Osteocyte (in vitro differentiated cells): ENCODE measurements at regions not wholly inside any gene's neighbourhood (a gene's known extent, or its start where the extent isn't known, plus 50 kb on each side); places are given as distances from the start of the nearest gene placed in this dataset.

Source experiments
- DNase-seq: peaks from one replicate; pipeline ENCODE4 v3.0.0; 2021; ENCODE audit warnings: mixed read lengths; ENCODE audit not compliant: unreplicated experiment; ENCODE audit errors: extremely low spot score
- H3K27ac Mint-ChIP-seq: one replicate; pipeline ENCODE4 v1.8.0; 2021; ENCODE audit warnings: mild to moderate bottlenecking, mixed read lengths; ENCODE audit not compliant: unreplicated experiment
- H3K27me3 Mint-ChIP-seq: one replicate; pipeline ENCODE4 v1.8.0; 2021; ENCODE audit warnings: mixed read lengths; ENCODE audit not compliant: unreplicated experiment
- H3K36me3 Mint-ChIP-seq: one replicate; pipeline ENCODE4 v1.8.0; 2021; ENCODE audit warnings: mixed read lengths; ENCODE audit not compliant: unreplicated experiment
- H3K4me1 Mint-ChIP-seq: one replicate; pipeline ENCODE4 v1.8.0; 2021; ENCODE audit warnings: mixed read lengths; ENCODE audit not compliant: unreplicated experiment
- H3K4me3 Mint-ChIP-seq: one replicate; pipeline ENCODE4 v1.8.0; 2021; ENCODE audit warnings: mild to moderate bottlenecking, moderate library complexity, mixed read lengths; ENCODE audit not compliant: unreplicated experiment
- H3K9me3 Mint-ChIP-seq: one replicate; pipeline ENCODE4 v1.8.0; 2021; ENCODE audit warnings: mixed read lengths; ENCODE audit not compliant: unreplicated experiment
- TF ChIP-seq, protein P1 (sequence below): fragments of 200-600 bp; sonication (generic); IDR thresholded peaks from 2 replicates; pipeline ENCODE4 v1.5.0; 2021; ENCODE audit warnings: antibody characterized with exemption, mild to moderate bottlenecking, moderate library complexity

DNA sequence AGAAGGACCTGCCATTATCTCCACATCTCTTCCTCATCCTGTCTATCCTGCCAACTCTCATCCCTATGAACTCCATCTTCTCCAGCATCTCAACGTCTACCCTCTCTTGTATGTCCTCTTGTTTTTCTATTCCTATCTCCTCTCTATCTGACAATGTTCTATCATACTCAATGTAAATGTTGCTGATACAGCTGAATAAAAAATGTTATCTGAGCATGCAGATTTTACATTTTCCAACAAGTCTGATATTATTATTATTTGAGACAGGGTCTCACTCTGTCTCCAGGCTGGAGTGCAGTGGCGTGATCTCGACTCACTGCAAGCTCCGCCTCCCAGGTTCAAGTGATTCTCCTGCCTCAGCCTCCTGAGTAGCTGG, 56.0 kb upstream of the RAI14 start:
- no peak overlapping the region for H3K27ac Mint-ChIP-seq
- peaks cover 20% of the 10 kb centered on the region for H3K4me1 Mint-ChIP-seq
- TF ChIP-seq, protein P1, sequence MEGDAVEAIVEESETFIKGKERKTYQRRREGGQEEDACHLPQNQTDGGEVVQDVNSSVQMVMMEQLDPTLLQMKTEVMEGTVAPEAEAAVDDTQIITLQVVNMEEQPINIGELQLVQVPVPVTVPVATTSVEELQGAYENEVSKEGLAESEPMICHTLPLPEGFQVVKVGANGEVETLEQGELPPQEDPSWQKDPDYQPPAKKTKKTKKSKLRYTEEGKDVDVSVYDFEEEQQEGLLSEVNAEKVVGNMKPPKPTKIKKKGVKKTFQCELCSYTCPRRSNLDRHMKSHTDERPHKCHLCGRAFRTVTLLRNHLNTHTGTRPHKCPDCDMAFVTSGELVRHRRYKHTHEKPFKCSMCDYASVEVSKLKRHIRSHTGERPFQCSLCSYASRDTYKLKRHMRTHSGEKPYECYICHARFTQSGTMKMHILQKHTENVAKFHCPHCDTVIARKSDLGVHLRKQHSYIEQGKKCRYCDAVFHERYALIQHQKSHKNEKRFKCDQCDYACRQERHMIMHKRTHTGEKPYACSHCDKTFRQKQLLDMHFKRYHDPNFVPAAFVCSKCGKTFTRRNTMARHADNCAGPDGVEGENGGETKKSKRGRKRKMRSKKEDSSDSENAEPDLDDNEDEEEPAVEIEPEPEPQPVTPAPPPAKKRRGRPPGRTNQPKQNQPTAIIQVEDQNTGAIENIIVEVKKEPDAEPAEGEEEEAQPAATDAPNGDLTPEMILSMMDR: no peak
- no peaks in the 10 kb centered on the region for H3K36me3 Mint-ChIP-seq
- H3K9me3 Mint-ChIP-seq: no peaks in the 10 kb centered on the region
- H3K27me3 Mint-ChIP-seq: no peaks in the 10 kb centered on the region
- no peak for DNase-seq
- H3K4me3 Mint-ChIP-seq: no peak overlapping the region

DNA sequence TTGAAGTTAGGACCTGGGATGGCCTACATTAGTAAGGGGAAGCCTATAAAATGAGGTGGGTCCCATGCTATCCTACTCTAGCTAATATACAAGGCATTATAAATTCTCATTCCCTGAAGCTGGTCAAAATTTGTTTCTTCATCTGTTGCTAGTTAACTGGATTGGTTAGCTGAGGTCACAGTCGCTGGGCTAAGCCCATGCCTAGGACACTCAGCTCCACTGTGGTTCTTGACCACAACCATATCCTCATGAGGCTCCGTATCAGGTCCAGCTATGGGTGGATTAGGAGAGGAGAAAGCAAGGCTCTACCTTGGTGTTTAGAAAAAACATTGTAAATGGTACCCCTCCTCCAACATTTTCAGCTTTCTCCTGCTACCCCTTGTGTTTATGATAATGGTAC, 52.8 kb upstream of the RAI14 start:
- TF ChIP-seq, protein P1: no peak
- DNase-seq: no peak
- no peak overlapping the region for H3K4me3 Mint-ChIP-seq
- H3K27ac Mint-ChIP-seq: no peak overlapping the region
- H3K36me3 Mint-ChIP-seq: no peaks in the 10 kb centered on the region
- no peaks in the 10 kb centered on the region for H3K27me3 Mint-ChIP-seq
- no peaks in the 10 kb centered on the region for H3K9me3 Mint-ChIP-seq
- peaks cover 14% of the 10 kb centered on the region for H3K4me1 Mint-ChIP-seq

DNA sequence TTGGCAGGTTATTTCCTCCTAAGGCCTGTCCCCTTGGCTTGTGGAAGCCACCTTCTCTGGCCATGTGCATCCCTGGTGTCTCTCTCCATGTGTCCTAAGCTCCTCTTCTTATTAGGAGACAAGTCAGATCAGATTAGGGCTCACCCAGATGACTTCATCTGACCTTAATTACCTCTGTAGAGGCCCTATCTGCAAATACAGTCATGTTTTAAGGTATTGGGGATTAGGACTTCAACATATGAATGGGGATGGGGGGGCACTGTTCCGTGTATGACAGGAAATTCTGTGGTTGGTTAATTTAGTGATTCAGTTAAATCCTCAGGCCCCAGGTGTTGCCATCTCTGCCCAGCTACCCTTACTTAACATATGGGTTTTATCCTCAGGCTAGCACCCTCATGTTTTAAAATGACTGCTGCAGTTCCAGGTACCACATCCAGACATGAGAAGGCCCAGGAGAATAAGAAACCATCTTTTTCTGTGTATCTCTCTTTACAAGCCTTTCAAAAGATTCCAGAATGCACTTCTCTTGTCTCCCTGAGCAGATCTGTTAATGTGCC, 51.9 kb upstream of the RAI14 start:
- no peak for DNase-seq
- no peaks in the 10 kb centered on the region for H3K9me3 Mint-ChIP-seq
- H3K36me3 Mint-ChIP-seq: no peaks in the 10 kb centered on the region
- H3K27ac Mint-ChIP-seq: no peak overlapping the region
- no peak overlapping the region for H3K4me3 Mint-ChIP-seq
- TF ChIP-seq, protein P1: no peak
- no peaks in the 10 kb centered on the region for H3K27me3 Mint-ChIP-seq
- H3K4me1 Mint-ChIP-seq: peaks cover 16% of the 10 kb centered on the region

DNA sequence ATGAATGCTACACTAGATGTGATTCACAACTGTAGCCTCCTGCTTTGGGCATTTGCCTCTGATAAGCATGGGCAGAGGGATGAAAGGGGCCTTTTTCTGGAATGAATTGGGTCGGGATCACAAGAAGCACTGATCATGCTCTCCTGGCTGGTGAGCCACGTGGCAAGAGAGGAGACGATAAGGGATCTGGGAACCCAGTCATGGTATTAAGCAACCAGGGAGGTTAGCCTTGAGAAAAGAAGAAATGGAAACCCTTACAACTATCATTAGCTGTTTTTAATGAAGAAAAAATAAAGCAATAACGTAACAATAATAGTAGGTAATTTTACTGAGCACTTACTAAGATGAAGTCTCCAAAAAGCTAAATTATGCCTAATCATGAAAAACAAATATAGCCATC, 50.0 kb upstream of the RAI14 start:
- no peak for DNase-seq
- TF ChIP-seq, protein P1: no peak
- Mint-ChIP-seq H3K4me1 (peaks cover 33% of the 10 kb centered on the region), H3K36me3 (no peaks in the 10 kb centered on the region), H3K27ac (no peak overlapping the region), H3K4me3 (no peak overlapping the region), H3K9me3 (no peaks in the 10 kb centered on the region), H3K27me3 (no peaks in the 10 kb centered on the region)
